ENCODE measurements at regions not wholly inside any gene's neighbourhood (a gene's known extent, or its start where the extent isn't known, plus 50 kb on each side); places are given as distances from the start of the nearest gene placed in this dataset.

- Histone ChIP-seq H2BK120ac (ENCODE audit: low read depth, low read length, poor library complexity, severe bottlenecking) (no peak overlapping the region), H2AK5ac (ENCODE audit: insufficient read length, low read length) (no peak overlapping the region), H3K27ac (ENCODE audit: insufficient read length, low read depth, low read length) (no peak overlapping the region), H2BK15ac (ENCODE audit: low read depth, low read length) (no peak overlapping the region), H3K9ac (ENCODE audit: extremely low read depth, insufficient read length, low read length) (no peak overlapping the region), H3K14ac (ENCODE audit: insufficient read depth, low read length) (no peak overlapping the region), H4K91ac (ENCODE audit: insufficient read length, low read depth, low read length) (no peak overlapping the region), H2AFZ (ENCODE audit: low read length) (no peak overlapping the region), H4K8ac (replicated peaks; ENCODE audit: insufficient read length, low read depth, low read length) (no peak overlapping the region), H2BK5ac (ENCODE audit: insufficient read length, low read length) (no peak overlapping the region), H4K5ac (ENCODE audit: insufficient read length, low read depth, low read length) (no peak overlapping the region), H3K4me2 (ENCODE audit: insufficient read depth, insufficient read length, low read length) (no peak overlapping the region), H3K4ac (ENCODE audit: low read depth, low read length) (no peak overlapping the region), H3K18ac (ENCODE audit: insufficient read length, low read depth, low read length) (no peak overlapping the region), H3K79me2 (ENCODE audit: insufficient read depth, low read length) (no peaks in the 10 kb centered on the region), H2BK12ac (ENCODE audit: insufficient read length, low read depth, low read length) (no peak overlapping the region), H3K79me1 (ENCODE audit: insufficient read depth, low read depth, low read length, poor library complexity, severe bottlenecking) (no peaks in the 10 kb centered on the region), H3T11ph (ENCODE audit: low read length) (no peak overlapping the region), H3K23ac (ENCODE audit: insufficient read length, low read depth, low read length) (no peak overlapping the region), H4K20me1 (ENCODE audit: control insufficient read depth, insufficient read depth, insufficient read length) (no peaks in the 10 kb centered on the region), H3K9me3 (ENCODE audit: control insufficient read depth, low read depth, low read length) (no peaks in the 10 kb centered on the region), H3K27me3 (ENCODE audit: insufficient read depth, low read length) (no peaks in the 10 kb centered on the region), H2BK20ac (ENCODE audit: low read depth, low read length, poor library complexity, severe bottlenecking) (no peak overlapping the region), H3K23me2 (ENCODE audit: insufficient read length, low read depth, low read length, poor library complexity, severe bottlenecking) (no peaks in the 10 kb centered on the region), H3K56ac (ENCODE audit: insufficient read length, low read depth, low read length) (no peak overlapping the region), H3K4me1 (ENCODE audit: insufficient read depth, low read length) (no peaks in the 10 kb centered on the region)
- DNase-seq, result no peak
- Mint-ChIP-seq H3K27me3 (ENCODE audit: low read depth) (no peaks in the 10 kb centered on the region), H3K4me1 (no peaks in the 10 kb centered on the region), H3K4me3 (no peak overlapping the region), H3K36me3 (ENCODE audit: insufficient read depth in 1 of 3, low read depth in 3 of 3) (no peaks in the 10 kb centered on the region), H3K9me3 (peaks cover 0 to 2% of the 10 kb centered on the region in 2 experiments; a peak in 1 of 5 replicates), H3K27ac (no peak overlapping the region)
- TF ChIP-seq CTCF (conservative IDR thresholded peaks at IDR 0.05), result no peak
- no CpG with 5 or more reads among the region's 1 CpG for WGBS (ENCODE audit: extremely low coverage, insufficient read length, low lambda C conversion rate)
Measured at GRCh38 chr1:105004515-105004914, 1254.8 kb downstream of the AMY1C start.

All from H9 (cell line).